ENCODE measurements at regions not wholly inside any gene's neighbourhood (a gene's known extent, or its start where the extent isn't known, plus 50 kb on each side); places are given as distances from the start of the nearest gene placed in this dataset.

DNA sequence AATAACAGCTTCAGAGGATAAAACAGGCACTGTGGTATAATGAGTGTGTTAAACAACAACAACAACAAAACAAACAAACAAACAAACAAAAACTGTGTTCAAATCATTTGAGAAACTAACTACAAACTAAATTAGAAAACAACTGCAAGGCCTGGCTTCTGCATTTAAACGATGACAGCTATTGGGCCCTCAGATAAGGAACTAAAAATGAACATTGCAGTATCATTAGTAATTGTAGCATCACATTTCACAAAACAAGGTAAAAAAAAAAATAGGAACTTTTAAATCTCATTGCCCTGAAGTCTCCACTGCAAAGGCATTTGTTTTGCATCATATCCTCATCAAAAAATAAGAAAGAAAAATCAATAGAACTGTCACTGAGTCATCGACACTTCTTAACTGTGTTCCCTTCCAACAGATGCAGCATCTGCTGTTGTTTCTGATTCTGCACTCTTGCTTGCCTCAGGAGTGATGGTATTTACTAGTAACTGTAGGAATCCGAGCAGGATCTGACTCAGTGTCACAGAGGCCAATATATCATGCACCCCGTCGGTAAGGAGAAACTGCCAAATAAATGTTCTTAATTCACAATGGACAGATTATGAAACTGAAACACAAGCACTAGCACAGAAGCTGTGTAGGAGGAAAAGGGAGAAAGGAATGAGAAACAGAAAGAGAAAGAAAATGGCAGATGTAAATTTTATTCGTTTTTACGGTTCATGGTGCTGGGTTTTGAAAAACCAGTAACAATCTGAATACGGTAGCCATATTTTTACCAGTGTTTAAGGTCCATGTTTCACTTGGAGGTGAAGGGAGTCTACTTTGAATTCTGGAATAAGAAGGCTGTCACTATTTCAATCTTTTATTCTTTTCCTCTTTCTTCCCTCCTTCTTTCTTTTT, 365.7 kb upstream of the EPHA7 start:
- no peak for DNase-seq
- Histone ChIP-seq H3K4me3 (ENCODE audit: low read depth, low read length) (no peak overlapping the region), H3K27me3 (no peaks in the 10 kb centered on the region), H3K4me1 (no peaks in the 10 kb centered on the region), H3K9me3 (no peaks in the 10 kb centered on the region), H3K36me3 (no peaks in the 10 kb centered on the region)
- TF ChIP-seq, protein P1, sequence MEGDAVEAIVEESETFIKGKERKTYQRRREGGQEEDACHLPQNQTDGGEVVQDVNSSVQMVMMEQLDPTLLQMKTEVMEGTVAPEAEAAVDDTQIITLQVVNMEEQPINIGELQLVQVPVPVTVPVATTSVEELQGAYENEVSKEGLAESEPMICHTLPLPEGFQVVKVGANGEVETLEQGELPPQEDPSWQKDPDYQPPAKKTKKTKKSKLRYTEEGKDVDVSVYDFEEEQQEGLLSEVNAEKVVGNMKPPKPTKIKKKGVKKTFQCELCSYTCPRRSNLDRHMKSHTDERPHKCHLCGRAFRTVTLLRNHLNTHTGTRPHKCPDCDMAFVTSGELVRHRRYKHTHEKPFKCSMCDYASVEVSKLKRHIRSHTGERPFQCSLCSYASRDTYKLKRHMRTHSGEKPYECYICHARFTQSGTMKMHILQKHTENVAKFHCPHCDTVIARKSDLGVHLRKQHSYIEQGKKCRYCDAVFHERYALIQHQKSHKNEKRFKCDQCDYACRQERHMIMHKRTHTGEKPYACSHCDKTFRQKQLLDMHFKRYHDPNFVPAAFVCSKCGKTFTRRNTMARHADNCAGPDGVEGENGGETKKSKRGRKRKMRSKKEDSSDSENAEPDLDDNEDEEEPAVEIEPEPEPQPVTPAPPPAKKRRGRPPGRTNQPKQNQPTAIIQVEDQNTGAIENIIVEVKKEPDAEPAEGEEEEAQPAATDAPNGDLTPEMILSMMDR (IDR thresholded peaks at IDR 0.05; ENCODE audit: low read depth, low read length) = no peak

DNA sequence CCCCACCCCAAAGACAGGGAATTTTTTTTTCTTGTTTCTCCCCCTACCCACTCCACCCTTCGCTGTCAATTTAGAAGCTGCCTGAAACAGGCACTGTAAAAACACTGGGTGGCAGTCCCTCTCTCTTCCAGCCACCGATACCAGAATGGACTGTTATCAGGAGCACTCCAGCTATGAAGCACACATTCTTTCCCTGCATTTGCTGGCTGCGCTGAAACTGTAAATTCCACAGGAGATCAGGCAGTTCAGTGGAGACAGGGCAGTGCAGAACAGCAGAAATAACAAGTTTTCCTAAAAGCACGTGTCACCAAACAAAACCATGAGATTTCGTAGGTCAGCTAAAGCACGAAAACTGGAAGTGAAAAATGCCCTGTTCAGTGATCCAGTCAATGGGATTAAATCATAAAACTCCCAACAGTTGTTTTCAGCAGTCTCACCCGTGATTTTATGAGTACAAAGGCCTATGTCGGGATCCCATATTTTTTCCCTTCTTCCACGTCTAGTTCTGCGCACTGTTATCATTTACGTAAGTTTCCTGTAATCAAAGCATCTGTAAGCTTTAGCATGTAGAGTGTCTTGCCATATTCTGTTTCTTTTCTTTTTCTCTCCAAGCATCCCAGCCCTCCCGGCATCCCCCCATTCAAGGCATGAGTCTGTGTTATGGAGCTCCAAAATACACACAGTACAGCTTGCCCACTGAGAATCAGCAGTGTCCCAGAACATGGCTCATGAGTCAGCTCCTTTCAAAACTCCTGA, 359.9 kb upstream of the EPHA7 start:
- no peak overlapping the region for H3K4me3 ChIP-seq (ENCODE audit: low read depth, low read length)
- TF ChIP-seq, protein P1 (IDR thresholded peaks at IDR 0.05; ENCODE audit: low read depth, low read length) = no peak
- no peak for DNase-seq
- H3K4me1 ChIP-seq = no peaks in the 10 kb centered on the region
- no peaks in the 10 kb centered on the region for H3K9me3 ChIP-seq
- no peaks in the 10 kb centered on the region for H3K27me3 ChIP-seq
- no peaks in the 10 kb centered on the region for H3K36me3 ChIP-seq

DNA sequence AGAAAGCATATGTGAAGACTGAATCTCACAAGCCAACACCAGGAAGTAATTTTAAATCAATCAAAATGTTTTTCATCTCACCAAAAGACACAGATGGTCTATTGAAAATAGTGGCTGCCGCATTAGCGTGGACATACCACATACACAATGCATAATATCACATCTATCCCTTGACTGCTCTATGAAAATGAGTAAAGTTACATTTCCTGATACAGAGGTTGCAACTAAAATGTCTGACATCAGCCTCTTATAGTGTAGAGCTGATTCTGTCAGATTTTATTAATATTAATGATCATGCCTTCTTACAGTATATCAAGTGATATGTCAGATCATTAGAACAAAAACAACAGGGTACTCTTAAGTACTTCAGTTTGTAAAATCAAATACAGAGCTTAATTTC, 339.8 kb upstream of the EPHA7 start:
- Histone ChIP-seq H3K9me3 (no peaks in the 10 kb centered on the region), H3K27me3 (no peaks in the 10 kb centered on the region), H3K36me3 (no peaks in the 10 kb centered on the region), H3K4me1 (no peaks in the 10 kb centered on the region), H3K4me3 (ENCODE audit: low read depth, low read length) (no peak overlapping the region)
- DNase-seq = no peak
- TF ChIP-seq, protein P1 (IDR thresholded peaks at IDR 0.05; ENCODE audit: low read depth, low read length) = no peak

DNA sequence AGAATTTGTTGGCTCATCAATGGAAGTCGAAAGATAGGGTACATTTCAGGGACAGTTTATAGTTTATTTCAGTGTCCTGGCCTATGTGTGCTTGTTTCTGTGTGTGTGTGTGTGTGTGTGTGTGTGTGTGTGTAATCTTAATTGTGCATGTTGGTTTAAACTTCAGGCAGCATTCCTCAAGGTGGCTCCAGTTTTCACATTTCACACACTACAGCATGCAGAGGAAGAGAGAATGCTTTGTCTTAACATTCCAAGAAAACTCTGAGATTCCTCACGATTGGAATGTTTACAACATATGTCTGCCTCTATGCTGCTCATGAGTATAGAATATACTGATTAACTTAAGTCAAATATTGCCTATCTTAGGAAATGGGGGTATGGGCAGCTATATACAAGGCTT, 332.6 kb upstream of the EPHA7 start:
- H3K9me3 ChIP-seq = no peaks in the 10 kb centered on the region
- no peak overlapping the region for H3K4me3 ChIP-seq (ENCODE audit: low read depth, low read length)
- no peak for DNase-seq
- H3K36me3 ChIP-seq = no peaks in the 10 kb centered on the region
- no peaks in the 10 kb centered on the region for H3K27me3 ChIP-seq
- TF ChIP-seq, protein P1 (IDR thresholded peaks at IDR 0.05; ENCODE audit: low read depth, low read length) = no peak
- H3K4me1 ChIP-seq = no peaks in the 10 kb centered on the region

DNA sequence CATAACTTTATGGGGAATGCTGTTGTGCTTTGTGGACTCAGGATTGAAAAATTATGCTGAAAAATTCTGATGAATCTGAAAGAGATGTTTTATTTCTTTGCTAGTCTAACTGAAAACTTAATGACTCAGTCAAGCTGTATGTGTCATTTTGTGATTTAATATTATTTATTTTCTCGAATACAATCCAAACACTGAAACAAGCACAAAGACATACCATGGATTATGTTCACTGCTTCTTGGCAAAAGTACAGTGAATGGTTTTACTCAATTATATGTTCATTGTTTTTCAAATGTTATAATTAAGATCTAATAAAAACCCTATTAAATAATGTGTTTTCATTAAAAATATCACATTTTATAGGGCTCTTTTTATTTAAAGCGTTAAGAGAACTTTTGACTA, 330.6 kb upstream of the EPHA7 start:
- TF ChIP-seq, protein P1 (IDR thresholded peaks at IDR 0.05; ENCODE audit: low read depth, low read length) = no peak
- no peak for DNase-seq
- H3K36me3 ChIP-seq = no peaks in the 10 kb centered on the region
- no peaks in the 10 kb centered on the region for H3K9me3 ChIP-seq
- no peaks in the 10 kb centered on the region for H3K27me3 ChIP-seq
- H3K4me1 ChIP-seq = no peaks in the 10 kb centered on the region
- H3K4me3 ChIP-seq (ENCODE audit: low read depth, low read length) = no peak overlapping the region

DNA sequence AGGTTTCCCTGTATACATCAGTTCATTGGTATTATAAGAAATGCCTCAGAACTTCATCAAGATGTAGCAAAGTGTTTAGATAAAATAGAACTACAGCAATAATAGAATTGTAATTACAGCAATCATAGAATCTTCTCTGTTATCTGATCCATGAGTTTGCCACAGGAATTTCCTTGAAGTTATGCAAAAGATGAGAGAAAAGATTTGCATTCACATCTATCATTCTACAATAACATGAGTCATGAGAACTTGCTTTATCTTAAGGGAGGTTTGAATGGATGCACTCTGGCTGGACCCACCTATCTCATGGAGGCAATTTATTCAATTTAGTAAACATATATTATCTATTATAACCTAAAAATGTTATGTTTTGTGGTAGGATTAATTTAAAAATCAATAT, 329.8 kb upstream of the EPHA7 start:
- no peak for DNase-seq
- Histone ChIP-seq H3K4me3 (ENCODE audit: low read depth, low read length) (no peak overlapping the region), H3K27me3 (no peaks in the 10 kb centered on the region), H3K36me3 (no peaks in the 10 kb centered on the region), H3K4me1 (no peaks in the 10 kb centered on the region), H3K9me3 (no peaks in the 10 kb centered on the region)
- TF ChIP-seq, protein P1 (IDR thresholded peaks at IDR 0.05; ENCODE audit: low read depth, low read length) = no peak

Data from BE2C (cell line).